Left lung (tissue), 4 donors: ENCODE measurements at regions not wholly inside any gene's neighbourhood (a gene's known extent, or its start where the extent isn't known, plus 50 kb on each side); places are given as distances from the start of the nearest gene placed in this dataset.

Experiments
- ATAC-seq: fragments of 200-7000 bp; cut with Tn5 transposase; one replicate; pipeline ENCODE4 v1.9.1; 2020; ENCODE audit warnings: moderate library complexity
- DNase-seq, 4 donors: peaks; one replicate each; pipeline ENCODE4 v3.0.0-alpha.2; 2013 to 2020
- H3K27ac ChIP-seq, 2 donors: fragments of 200-600 bp; sonication (generic) in 1 of 2; one replicate each; pipeline versions ENCODE4 v1.5.0 to v1.8.0; 2020 to 2021
- H3K27me3 ChIP-seq, 2 donors: fragments of 200-600 bp; sonication (generic) in 1 of 2; one replicate each; pipeline versions ENCODE4 v1.5.0 to v1.8.0; 2020 to 2021
- H3K36me3 ChIP-seq, 2 donors: fragments of 200-600 bp; sonication (generic) in 1 of 2; one replicate each; pipeline versions ENCODE4 v1.5.0 to v1.8.0; 2020 to 2021
- H3K4me1 ChIP-seq, 2 donors: fragments of 200-600 bp; one replicate each; pipeline ENCODE4 v1.8.0; 2021
- H3K4me3 ChIP-seq, 2 donors: fragments of 200-600 bp; sonication (generic) in 1 of 2; one replicate each; pipeline versions ENCODE4 v1.5.0 to v1.8.0; 2020 to 2021; ENCODE audit warnings: mild to moderate bottlenecking in 1 of 2
- H3K9me3 ChIP-seq, 2 donors: fragments of 200-600 bp; sonication (generic) in 1 of 2; one replicate each; pipeline versions ENCODE4 v1.5.0 to v1.8.0; 2020 to 2021
- CTCF ChIP-seq, 2 donors: fragments of 200-600 bp; sonication (generic) in 1 of 2; IDR thresholded peaks; one replicate each; pipeline versions ENCODE4 v1.5.0 to v1.8.0; 2021; ENCODE audit warnings: antibody characterized with exemption in 2 of 2
- intact Hi-C, 2 donors: fragments of 100-400 bp; cut with DNase I; formaldehyde crosslinking; loops; one replicate each; pipeline versions ENCODE4 v1.11.2 to v1.14.2; 2022
- donor health status: DM: no; HTN: yes; CAD: no.
- donor health status: DM: no; HTN: no; CAD: no.

DNA sequence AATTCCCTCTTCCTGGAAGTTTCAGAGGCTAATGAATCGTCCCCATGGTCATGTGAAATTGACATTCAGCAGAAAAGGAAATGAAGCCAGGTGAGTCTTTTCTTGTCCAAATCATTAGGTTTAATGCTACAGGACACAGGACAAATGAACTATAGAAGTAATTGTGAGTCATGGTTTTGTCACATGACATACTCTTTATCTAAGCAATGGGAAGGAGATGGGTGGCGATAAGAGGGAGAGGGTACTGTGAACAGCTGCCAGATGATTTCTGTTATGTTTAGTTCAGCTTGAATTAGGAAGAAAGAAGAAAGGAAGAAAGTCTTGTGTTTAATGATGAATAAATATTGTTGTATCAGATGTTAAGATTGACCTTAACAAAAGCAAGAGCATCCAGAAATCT, 515.4 kb upstream of the ZNF717 start:
- no peak for ATAC-seq
- Histone ChIP-seq H3K4me3 (no peak overlapping the region), H3K27ac (no peak overlapping the region), H3K4me1 (no peaks in the 10 kb centered on the region), H3K9me3 (no peaks in the 10 kb centered on the region), H3K36me3 (no peaks in the 10 kb centered on the region), H3K27me3 (no peaks in the 10 kb centered on the region)
- intact Hi-C loops: no loop called here
- DNase-seq: no peak
- TF ChIP-seq CTCF (IDR thresholded peaks at IDR 0.05): no peak

- Histone ChIP-seq H3K4me1 (no peaks in the 10 kb centered on the region), H3K4me3 (no peak overlapping the region), H3K9me3 (no peaks in the 10 kb centered on the region), H3K27me3 (no peaks in the 10 kb centered on the region), H3K36me3 (no peaks in the 10 kb centered on the region), H3K27ac (no peak overlapping the region)
- ATAC-seq (no peak), DNase-seq (no peak)
- no peak for TF ChIP-seq CTCF (IDR thresholded peaks at IDR 0.05)
- intact Hi-C loops: no loop called here
Measured at GRCh38 chr3:76307556-76307955, 522.2 kb upstream of the ZNF717 start.

DNA sequence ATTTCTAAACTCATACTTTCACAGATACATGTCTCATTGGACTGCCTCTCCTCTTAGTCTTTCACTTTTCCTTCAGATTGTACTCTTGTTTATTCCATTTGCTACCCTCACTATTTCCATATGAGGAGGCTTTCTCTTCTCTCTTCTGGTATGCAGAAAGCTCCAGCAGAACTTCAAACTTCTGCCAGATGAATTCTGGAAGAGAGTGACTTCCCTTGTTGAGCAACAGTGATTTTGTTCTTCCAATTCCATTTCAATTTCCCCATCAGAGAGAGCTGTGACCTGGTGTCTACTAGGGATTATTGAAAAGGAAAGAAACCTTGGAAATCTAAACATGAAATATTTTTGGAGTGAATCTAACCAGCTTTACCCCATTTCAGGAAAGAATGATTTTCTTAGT, 523.2 kb upstream of the ZNF717 start:
- intact Hi-C loops: no loop called here
- DNase-seq: peak in 1 of 4 donors; percentile 27
- H3K4me1 ChIP-seq: no peaks in the 10 kb centered on the region
- H3K27me3 ChIP-seq: no peaks in the 10 kb centered on the region
- peak; percentile 33 for ATAC-seq
- no peaks in the 10 kb centered on the region for H3K36me3 ChIP-seq
- no peak for TF ChIP-seq CTCF (IDR thresholded peaks at IDR 0.05)
- H3K9me3 ChIP-seq: no peaks in the 10 kb centered on the region
- no peak overlapping the region for H3K27ac ChIP-seq
- no peak overlapping the region for H3K4me3 ChIP-seq

DNA sequence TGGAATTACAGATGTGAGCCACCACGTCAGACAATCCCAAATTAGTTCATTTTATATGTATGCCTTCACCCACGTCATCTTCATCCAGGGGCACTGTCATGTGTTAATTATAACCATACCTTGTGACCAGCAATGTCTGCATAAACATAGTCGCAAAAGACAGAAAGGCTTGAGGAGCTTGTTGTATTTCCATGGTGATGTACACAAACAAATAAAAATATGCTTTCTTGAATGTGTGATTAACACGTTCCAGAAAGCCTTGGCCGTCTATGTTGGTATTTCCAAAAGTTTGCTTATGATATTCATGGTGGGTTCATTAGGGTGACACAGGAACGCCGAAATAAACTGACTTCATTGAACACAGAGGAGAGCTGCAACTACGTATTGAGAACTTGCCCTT, 524.7 kb upstream of the ZNF717 start:
- Histone ChIP-seq H3K9me3 (no peaks in the 10 kb centered on the region), H3K27me3 (no peaks in the 10 kb centered on the region), H3K4me1 (no peaks in the 10 kb centered on the region), H3K27ac (peak overlapping the region in 1 of 2 donors; percentile 30), H3K36me3 (no peaks in the 10 kb centered on the region), H3K4me3 (no peak overlapping the region)
- intact Hi-C loops: no loop called here
- DNase-seq (peak in 2 of 4 donors; percentile 69 to 73), ATAC-seq (peak; percentile 18)
- no peak for TF ChIP-seq CTCF (IDR thresholded peaks at IDR 0.05)

DNA sequence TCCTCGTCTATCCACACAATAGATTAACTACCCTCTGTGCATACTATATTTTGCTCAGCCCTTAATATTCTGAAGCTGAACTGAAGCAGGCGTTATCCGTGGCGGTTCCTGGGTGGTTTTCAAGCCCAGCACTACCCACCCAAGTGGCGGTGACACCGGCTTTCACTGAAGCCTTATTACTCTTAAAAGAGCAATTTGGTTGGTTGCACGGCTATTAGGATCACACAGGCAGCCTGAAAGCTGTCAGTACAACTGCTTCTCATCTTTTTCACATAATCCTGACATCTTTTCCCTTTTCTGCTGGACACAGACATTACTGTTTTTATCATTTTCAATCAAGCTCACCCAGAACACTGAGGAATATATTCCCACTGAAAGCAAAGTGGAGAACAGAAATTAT, 525.3 kb upstream of the ZNF717 start:
- peak in 2 of 4 donors; percentile 73 to 77 for DNase-seq
- H3K27ac ChIP-seq: peak overlapping the region; percentile 30 to 41
- peak; percentile 41 for ATAC-seq
- TF ChIP-seq CTCF (IDR thresholded peaks at IDR 0.05): no peak
- no peaks in the 10 kb centered on the region for H3K4me1 ChIP-seq
- intact Hi-C loops: no loop called here
- no peaks in the 10 kb centered on the region for H3K27me3 ChIP-seq
- H3K4me3 ChIP-seq: no peak overlapping the region
- no peaks in the 10 kb centered on the region for H3K36me3 ChIP-seq
- H3K9me3 ChIP-seq: peaks cover 0 to 1% of the 10 kb centered on the region in 2 donors
